Erythroblast (primary cell): ENCODE measurements at regions not wholly inside any gene's neighbourhood (a gene's known extent, or its start where the extent isn't known, plus 50 kb on each side); places are given as distances from the start of the nearest gene placed in this dataset.
"Not testable (repeated sequence)": the region's sequence is repeated elsewhere in the genome, so short reads cannot be mapped to it uniquely, and the experiment has no call there.

Experiments used
- DNase-seq, 2 experiments: peaks; one replicate each; lab custom pipeline; 2025; lab: John Stamatoyannopoulos, UW
- GATA1 ChIP-seq: IDR thresholded peaks from 2 replicates; pipeline ENCODE4 v1.6.1; 2011; ENCODE audit warnings: low read depth, mild to moderate bottlenecking, control low read depth, low read length, moderate library complexity
- POLR2A ChIP-seq: IDR thresholded peaks from 2 replicates; pipeline ENCODE4 v1.6.1; 2011; ENCODE audit warnings: mild to moderate bottlenecking, low read length

DNA sequence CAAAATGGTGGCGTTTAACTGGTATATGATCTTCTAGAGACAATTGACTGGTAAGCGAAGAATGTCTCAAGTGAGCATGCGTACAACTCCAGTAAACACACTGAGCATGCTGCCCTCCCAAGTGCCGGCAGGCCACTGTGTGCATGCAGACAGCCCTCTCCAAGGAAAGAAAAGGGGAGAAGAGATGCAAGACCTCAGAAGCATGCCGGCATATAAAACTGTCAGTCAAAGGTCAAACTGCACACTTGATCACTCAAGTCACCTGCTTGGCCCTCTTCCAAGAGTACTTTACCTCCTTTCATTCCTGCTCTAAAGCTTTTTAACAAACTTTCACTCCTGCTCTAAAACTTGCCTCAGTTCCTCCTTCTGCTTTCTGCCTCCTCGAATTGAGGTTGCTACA, 910.2 kb downstream of the TAF11L14 start:
- DNase-seq, result no peak
- TF ChIP-seq POLR2A (no peak), GATA1 (no peak)

DNA sequence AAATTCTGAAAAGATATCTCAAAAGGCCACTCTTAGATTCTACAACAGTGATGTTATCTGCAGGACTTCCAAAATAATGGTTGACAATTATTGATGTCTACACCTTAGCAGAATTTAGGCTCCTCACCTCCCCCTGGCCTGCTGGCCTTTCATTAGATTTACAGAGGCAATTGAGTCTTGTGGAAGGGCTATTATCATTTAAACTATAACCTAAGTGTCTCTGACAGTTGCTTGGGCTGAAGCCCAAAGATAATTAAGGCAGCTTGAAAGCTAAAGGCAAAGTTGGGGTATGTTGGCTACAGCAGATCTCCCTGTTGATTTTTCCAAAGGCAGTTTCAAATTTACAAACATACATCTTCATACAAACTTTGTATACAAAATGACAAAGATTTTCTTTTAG, 912.3 kb downstream of the TAF11L14 start:
- TF ChIP-seq POLR2A (no peak), GATA1 (no peak)

DNA sequence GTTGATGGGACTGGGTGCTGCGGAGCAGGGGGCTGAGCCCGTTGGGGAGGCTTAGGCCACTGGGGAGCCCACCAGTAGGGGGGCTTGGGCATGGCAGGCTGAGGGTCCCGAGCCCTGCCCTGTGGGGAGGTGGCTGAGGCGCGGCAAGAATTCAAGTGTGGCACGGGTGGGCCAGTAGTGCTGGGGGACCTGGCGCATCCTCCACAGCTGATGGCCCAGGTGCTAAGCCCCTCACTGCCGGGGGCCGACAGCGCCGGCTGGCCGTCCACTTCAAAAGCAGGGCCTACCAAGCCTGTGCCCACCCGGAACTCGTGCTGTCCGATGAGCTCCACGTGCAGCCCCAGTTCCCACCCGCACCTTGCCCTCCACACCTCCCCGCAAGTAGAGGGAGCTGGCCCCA, 917.5 kb downstream of the TAF11L14 start:
- DNase-seq, result no peak
- TF ChIP-seq POLR2A (no peak), GATA1 (no peak)

More for the DNA sequence above, 912.3 kb downstream of the TAF11L14 start:
- no peak for DNase-seq

DNA sequence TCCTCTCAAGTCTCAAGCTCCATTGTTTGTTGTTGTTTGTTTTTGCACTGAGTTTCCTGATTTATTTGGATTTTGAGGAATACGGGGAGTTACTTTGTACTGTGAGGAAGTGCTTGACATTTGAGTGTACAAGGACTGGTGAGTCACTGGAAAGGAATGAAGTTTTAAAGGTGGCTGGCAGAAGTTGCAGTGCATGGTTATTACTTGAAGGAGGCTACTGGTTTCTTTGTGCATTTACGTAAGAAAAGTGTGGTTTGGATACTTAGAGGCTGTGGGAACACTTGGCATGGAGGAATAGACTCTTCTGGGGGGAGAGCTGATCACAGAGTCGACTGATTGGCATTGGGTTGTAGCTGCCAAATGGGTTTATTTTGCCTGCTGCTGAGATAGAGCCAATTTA, 919.0 kb downstream of the TAF11L14 start:
- TF ChIP-seq GATA1 (no peak), POLR2A (no peak)
- DNase-seq, result no peak

DNA sequence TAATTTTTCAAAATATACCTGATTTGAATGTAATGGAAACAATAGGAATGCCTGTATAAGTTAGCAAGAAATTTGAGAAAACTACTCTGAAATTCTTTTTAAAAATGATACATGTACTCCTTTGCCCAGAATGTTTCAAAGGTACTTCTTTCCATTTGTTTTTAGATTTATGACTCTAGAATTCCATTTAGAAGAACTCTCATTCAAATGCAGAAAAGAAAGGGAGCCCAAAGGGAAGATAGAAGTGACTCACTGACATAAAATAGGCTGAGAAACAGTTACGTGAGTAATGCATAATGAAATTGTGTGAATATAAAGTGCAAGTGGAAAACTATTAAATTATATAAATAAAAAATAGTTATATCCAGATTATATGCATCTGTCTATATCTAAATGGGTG, 926.3 kb downstream of the TAF11L14 start:
- TF ChIP-seq GATA1 (no peak), POLR2A (no peak)
- no peak for DNase-seq

DNA sequence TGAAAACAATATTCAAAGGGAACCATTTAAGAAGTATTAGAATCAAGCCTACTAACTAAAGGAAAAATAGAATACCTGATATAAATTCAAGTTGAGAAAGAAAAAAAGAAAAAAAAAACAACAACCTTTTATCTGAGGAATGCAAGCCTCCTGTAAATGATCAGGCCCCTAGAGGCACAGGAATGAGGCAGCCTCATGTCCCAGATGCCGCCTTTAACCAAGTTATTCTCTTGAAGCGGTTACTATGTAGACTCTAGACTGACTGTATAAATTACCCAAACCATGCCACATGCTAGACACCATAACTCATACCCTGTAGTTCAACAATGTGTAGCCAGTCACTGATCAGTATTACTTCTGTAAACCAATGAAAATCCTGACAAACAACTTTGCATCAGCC, 929.6 kb downstream of the TAF11L14 start:
- TF ChIP-seq POLR2A (no peak), GATA1 (no peak)
- DNase-seq, result no peak

DNA sequence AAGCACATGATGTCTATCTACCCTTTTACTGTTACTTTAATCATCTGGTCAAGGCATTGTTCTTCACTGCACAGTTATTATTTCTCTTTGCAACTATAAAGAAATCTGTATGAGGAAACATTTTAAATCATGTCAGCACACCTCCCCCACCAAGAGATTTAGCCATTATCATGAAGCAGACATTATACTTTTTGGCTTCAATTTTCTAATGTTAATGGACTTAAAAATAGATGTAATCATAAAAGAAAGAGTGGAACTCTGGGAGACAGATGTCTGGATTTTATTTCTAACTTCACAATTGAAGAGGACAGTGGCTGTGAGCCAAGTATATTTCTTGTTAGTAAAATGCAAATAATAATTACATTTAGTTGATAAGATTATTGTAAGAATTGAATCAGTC, 932.4 kb downstream of the TAF11L14 start:
- no peak for TF ChIP-seq GATA1
- TF ChIP-seq POLR2A, result no peak
- no peak for DNase-seq

DNA sequence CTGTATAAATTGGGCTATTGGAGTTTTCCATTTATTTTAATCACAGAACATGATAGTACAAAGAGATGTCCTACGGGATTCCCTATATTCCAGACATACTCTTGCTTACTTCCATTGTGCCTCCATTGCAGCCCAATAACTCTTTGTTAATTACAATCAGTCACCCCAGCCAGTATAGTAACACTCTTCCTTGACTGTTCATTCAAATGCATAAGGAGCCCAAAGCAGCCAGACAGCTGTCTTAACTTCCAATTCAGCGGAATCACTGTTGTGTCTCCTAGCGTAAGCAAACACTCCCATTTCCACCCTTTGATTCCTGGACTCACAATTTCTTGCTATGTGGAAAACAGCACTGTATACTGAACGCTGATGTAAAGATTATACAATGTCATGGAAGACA, 942.3 kb downstream of the TAF11L14 start:
- no peak for DNase-seq
- TF ChIP-seq POLR2A, result no peak
- no peak for TF ChIP-seq GATA1

DNA sequence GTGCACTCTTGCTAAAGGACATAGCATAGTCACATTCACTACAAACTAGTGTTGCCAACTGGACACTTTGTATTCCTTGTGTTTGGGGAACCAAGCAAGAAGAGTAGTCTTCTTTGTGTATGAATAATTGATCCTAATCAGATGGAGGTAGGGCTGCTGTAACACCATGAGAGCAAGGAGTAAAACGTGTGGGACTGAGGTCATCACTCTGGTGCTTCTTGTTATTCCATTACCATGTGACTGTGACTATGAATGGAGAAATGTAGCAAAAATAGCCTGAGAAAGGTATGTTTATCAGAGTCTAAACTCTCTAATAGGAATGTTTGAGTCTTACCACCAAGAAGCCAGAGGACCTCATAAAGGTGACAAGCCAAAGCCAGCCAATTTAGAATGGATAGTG, 966.9 kb downstream of the TAF11L14 start:
- TF ChIP-seq GATA1, result no peak
- TF ChIP-seq POLR2A, result no peak
- DNase-seq, result no peak

DNA sequence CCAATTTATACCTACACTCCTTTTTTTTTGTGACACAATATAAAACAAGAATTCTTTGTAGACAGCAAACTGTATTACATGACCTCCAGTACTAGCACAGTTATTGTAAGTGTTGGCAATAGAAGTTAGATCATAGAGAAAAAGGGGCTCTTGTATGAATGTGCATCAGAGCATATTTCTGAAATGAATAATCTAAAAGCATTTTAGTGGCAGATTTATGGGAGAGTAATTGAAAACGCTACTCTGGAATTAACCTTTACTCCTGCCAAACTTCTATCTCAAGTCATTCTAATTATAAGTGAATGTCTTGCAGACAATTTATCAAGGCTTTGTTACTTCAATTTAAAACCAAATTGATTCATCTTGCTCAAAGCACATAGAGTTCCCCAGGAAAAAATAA, 968.1 kb downstream of the TAF11L14 start:
- no peak for DNase-seq
- TF ChIP-seq POLR2A, result no peak
- no peak for TF ChIP-seq GATA1

DNA sequence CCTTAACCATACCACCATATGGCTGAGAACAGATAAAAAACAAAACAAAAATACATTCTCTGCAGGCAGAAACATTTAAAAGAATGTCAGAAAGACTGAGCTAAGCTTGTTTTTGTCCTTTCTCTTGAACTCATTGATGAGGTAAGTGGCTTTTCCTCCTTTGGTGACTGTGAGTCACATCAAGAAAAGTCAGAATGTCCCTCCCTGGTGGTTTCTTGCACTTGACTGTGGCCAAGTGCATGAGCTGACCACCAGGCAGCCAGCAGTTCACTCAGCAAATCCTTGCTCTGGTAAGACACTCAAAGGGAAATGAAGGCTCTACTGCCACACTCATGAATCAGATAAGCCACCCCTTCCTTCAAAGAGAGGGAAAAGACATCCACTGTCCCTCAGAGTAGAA, 970.9 kb downstream of the TAF11L14 start:
- no peak for TF ChIP-seq POLR2A
- TF ChIP-seq GATA1, result no peak
- DNase-seq, result no peak

DNA sequence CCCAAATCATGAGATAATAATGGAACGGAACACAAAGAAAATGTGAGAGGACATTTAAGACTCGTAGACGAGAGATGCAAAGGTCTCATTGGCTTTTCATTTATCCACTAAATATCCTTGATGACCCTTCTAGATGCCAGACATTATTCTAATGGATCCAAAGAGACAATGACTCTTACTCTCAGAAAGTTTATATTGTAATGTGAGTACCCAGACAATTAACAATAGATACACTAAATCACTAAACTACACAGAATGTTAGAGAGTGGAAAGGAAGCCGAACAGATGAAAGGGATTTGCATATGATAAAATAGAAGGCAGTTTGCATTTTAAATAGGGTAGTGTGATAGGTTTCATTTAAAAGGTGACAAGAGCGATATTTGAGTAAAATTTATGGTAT, 973.3 kb downstream of the TAF11L14 start:
- DNase-seq, result no peak
- TF ChIP-seq GATA1 (no peak), POLR2A (no peak)

DNA sequence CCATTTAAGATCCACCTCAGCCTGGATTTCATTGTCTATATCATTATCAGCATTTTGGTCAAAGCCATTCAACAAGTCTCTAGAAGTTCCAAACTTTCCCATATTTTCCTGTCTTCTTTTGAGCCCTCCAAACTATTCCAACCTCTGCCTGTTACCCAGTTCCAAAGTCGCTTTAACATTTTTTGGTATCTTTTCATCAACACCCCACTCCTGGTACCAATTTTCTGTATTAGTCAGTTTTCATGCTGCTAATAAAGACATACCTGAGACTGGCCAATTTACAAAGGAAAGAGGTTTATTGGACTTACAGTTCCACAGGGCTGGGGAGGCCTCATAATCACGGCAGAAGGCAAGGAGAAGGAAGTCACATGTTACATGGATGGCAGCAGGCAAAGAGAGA, 982.9 kb downstream of the TAF11L14 start:
- not testable (repeated sequence) for DNase-seq

DNA sequence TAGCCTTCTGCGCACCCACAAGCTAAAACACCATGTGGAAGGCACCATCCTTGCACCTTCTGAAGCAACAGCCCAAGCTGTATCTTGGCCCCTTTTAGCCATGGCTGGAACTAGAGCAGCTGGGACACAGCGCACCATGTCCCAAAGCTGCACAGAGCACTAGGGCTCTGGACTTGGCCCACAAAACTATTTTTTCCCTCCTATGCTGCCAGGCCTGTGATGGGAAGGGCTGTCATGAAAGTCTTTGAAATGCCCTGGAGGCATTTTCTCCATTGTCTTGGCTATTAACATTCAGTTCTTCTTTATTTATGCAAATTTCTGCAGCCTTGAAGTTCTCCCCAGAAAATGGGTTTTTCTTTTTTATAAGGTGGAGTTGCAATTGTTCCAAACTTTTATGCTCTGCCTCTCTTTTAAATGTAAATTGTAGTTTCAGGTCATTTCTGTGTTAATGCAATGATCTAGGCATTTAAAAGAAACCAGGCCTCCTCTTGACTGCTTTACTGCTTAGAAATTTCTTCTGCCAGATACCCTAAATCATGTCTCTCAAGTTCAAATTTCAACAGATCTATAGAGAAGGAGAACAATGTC, 996.3 kb downstream of the TAF11L14 start:
- TF ChIP-seq GATA1 (no peak), POLR2A (no peak)
- no peak for DNase-seq

DNA sequence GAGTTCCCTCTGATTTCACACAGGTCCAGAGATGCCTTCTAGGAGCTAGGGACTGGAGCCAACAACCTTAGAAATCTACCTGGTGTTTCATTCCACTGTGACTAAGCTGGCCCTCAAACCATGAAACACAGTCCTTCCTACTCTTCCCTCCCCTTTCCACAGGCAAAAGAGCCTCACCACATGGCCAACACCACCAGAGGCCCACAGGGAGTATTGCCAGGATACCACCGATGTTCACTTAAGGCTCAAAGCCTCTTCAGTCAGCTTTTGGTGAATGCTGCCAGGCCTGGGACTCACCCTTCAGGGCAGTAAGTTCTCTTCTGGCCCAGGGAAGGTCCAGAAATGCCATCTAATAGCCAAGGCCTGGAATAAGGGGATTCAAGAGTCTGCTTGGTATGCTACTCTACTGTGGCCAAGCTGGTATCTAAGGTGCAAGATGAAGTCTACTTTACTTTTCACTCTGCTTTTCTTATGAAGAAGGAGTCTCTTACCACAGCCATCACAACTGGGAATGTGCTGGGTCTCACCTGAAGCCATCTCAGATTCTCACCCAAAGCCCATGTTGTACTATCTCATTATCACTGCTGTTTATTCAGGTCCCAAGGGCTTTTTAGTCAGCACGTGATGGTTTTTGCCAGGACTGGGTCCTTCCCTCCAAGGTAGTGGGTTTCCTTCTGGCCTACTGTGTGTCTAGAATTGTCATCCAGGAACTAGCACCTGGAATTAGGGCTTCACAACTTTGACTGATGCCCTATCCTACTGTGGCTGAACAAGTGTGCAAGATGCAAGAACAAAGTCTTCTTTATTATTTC, 1018.4 kb downstream of the TAF11L14 start:
- DNase-seq, result no peak
- TF ChIP-seq POLR2A, result no peak
- no peak for TF ChIP-seq GATA1
